PC-9 (cell line): ENCODE measurements at regions not wholly inside any gene's neighbourhood (a gene's known extent, or its start where the extent isn't known, plus 50 kb on each side); places are given as distances from the start of the nearest gene placed in this dataset.

Source experiments
- EZH2 ChIP-seq: fragments of 200-600 bp; sonication (generic); IDR thresholded peaks from 2 replicates; pipeline ENCODE4 v1.8.0; 2017; ENCODE audit warnings: antibody characterized with exemption, low read depth
- TF ChIP-seq, protein P1 (sequence below): fragments of 200-600 bp; sonication (generic); conservative IDR thresholded peaks from 2 replicates; pipeline ENCODE4 v1.6.1; 2017; ENCODE audit warnings: mixed run types, antibody characterized with exemption, mild to moderate bottlenecking, moderate library complexity

DNA sequence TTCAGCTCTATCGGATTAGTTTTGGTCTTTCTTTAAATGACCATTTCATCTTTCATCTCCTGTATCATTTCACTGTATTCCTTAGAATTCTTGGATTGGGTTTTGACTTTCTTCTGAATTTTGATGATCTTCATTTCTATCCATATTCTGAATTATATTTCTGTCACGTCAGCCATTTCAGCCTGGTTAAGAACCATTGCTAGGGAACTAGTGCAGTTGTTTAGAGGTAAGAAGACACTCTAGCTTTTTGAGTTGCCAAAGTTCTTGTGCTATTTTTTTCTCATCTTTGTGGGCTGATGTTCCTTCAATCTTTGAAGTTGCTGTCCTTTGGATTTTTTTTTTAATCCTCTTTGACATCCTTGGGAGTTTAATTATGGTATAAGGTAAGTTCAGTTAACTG is 54.6 kb downstream of the STRIT1 start:
- TF ChIP-seq, protein P1, sequence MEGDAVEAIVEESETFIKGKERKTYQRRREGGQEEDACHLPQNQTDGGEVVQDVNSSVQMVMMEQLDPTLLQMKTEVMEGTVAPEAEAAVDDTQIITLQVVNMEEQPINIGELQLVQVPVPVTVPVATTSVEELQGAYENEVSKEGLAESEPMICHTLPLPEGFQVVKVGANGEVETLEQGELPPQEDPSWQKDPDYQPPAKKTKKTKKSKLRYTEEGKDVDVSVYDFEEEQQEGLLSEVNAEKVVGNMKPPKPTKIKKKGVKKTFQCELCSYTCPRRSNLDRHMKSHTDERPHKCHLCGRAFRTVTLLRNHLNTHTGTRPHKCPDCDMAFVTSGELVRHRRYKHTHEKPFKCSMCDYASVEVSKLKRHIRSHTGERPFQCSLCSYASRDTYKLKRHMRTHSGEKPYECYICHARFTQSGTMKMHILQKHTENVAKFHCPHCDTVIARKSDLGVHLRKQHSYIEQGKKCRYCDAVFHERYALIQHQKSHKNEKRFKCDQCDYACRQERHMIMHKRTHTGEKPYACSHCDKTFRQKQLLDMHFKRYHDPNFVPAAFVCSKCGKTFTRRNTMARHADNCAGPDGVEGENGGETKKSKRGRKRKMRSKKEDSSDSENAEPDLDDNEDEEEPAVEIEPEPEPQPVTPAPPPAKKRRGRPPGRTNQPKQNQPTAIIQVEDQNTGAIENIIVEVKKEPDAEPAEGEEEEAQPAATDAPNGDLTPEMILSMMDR = no peak
- no peak for TF ChIP-seq EZH2
